ENCODE measurements at regions not wholly inside any gene's neighbourhood (a gene's known extent, or its start where the extent isn't known, plus 50 kb on each side); places are given as distances from the start of the nearest gene placed in this dataset.

DNA sequence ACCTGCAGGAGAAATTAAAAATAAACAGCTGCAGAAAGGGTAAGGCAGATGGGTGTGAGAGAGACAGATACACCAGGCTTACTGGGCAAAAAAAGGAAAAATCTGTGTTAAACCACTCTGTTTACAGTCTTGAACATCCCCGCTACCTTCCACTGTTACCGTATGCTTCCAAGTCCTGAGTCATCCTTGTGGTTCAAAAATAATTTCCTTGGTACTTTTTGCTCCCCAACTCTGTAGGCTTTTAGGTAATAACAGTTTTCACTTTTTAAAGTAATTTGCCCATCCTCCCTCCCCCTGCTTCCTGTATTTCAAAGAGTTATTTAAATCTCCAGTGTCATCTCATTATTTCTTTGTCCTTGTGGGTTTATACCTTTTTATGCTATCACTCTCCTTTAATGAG is 210.1 kb upstream of the FAT4 start:
- H4K91ac ChIP-seq (replicated peaks; ENCODE audit: insufficient read length, low read length) = no peak overlapping the region
- H2AK5ac ChIP-seq (ENCODE audit: low read depth, low read length) = no peak overlapping the region
- peak overlapping the region; percentile 84 for H2AFZ ChIP-seq (ENCODE audit: low read length)
- H4K8ac ChIP-seq (ENCODE audit: extremely low read depth, insufficient read depth, low read length) = no peak overlapping the region
- no peak overlapping the region for H2BK15ac ChIP-seq (ENCODE audit: low read length)
- CTCF ChIA-PET (ENCODE audit: partially characterized antibody) = no interaction called here
- H4K20me1 ChIP-seq (replicated peaks in 1 of 2; ENCODE audit: control insufficient read depth in 1 of 2, insufficient read depth in 2 of 2, low read length in 2 of 2) = no peaks in the 10 kb centered on the region
- no peak overlapping the region for H4K5ac ChIP-seq (ENCODE audit: insufficient read length, low read depth, low read length)
- no peak overlapping the region for H3K18ac ChIP-seq (ENCODE audit: extremely low read depth, low read length)
- H2BK12ac ChIP-seq (ENCODE audit: low read depth, low read length) = no peak overlapping the region
- TF ChIP-seq TEAD4 (IDR thresholded peaks at IDR 0.05; ENCODE audit: low read depth, low read length) = no peak
- TF ChIP-seq BCL11A (IDR thresholded peaks at IDR 0.05; ENCODE audit: low read depth in 2 of 2, low read length in 2 of 2) = no peak
- TF ChIP-seq, protein P1, sequence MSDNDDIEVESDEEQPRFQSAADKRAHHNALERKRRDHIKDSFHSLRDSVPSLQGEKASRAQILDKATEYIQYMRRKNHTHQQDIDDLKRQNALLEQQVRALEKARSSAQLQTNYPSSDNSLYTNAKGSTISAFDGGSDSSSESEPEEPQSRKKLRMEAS (IDR thresholded peaks at IDR 0.05) = no peak
- TF ChIP-seq, protein P2, sequence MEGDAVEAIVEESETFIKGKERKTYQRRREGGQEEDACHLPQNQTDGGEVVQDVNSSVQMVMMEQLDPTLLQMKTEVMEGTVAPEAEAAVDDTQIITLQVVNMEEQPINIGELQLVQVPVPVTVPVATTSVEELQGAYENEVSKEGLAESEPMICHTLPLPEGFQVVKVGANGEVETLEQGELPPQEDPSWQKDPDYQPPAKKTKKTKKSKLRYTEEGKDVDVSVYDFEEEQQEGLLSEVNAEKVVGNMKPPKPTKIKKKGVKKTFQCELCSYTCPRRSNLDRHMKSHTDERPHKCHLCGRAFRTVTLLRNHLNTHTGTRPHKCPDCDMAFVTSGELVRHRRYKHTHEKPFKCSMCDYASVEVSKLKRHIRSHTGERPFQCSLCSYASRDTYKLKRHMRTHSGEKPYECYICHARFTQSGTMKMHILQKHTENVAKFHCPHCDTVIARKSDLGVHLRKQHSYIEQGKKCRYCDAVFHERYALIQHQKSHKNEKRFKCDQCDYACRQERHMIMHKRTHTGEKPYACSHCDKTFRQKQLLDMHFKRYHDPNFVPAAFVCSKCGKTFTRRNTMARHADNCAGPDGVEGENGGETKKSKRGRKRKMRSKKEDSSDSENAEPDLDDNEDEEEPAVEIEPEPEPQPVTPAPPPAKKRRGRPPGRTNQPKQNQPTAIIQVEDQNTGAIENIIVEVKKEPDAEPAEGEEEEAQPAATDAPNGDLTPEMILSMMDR (IDR thresholded peaks at IDR 0.05; ENCODE audit: control extremely low read depth in 1 of 3, insufficient read depth in 1 of 3, low read depth in 1 of 3, low read length in 3 of 3) = no peak
- no peak for TF ChIP-seq RAD21 (IDR thresholded peaks at IDR 0.05 in 1 of 2, conservative IDR thresholded peaks at IDR 0.05 in 1 of 2; ENCODE audit: low read depth in 2 of 2, low read length in 2 of 2)
- no peak for TF ChIP-seq SRF (IDR thresholded peaks at IDR 0.05; ENCODE audit: low read depth, low read length)
- H2BK20ac ChIP-seq (ENCODE audit: low read length) = no peak overlapping the region
- no peak overlapping the region for H3K56ac ChIP-seq (replicated peaks; ENCODE audit: insufficient read length, low read depth, low read length)
- H3K9me3 ChIP-seq (ENCODE audit: insufficient read depth in 2 of 2, low read depth in 1 of 2, low read length in 1 of 2) = no peaks in the 10 kb centered on the region
- no peaks in the 10 kb centered on the region for H3K36me3 ChIP-seq (ENCODE audit: control insufficient read depth in 2 of 4, insufficient read depth in 4 of 4, low read length in 3 of 4)
- POLR2A ChIA-PET (ENCODE audit: partially characterized antibody) = no interaction called here
- H3K79me2 ChIP-seq (ENCODE audit: control insufficient read depth in 1 of 2, insufficient read depth in 2 of 2, low read length in 2 of 2) = no peaks in the 10 kb centered on the region
- H3K4me1 ChIP-seq (replicated peaks in 1 of 4; ENCODE audit: control insufficient read depth in 3 of 4, insufficient read depth in 4 of 4, low read length in 3 of 4) = no peaks in the 10 kb centered on the region
- no peak overlapping the region for H3K4me2 ChIP-seq (ENCODE audit: insufficient read depth in 1 of 2, low read depth in 2 of 2, low read length in 2 of 2)
- H3K23ac ChIP-seq (ENCODE audit: insufficient read length) = no peak overlapping the region
- no peak overlapping the region for H2BK120ac ChIP-seq (replicated peaks; ENCODE audit: low read depth, low read length)
- no peaks in the 10 kb centered on the region for H3K23me2 ChIP-seq (ENCODE audit: low read depth, low read length)
- H3K4me3 ChIP-seq (ENCODE audit: extremely low read depth in 1 of 4, insufficient read depth in 2 of 4, low read depth in 3 of 4, low read length in 4 of 4) = no peak overlapping the region
- FAIRE-seq (no peak), DNase-seq (ENCODE audit: low read depth in 1 of 2, low spot score in 2 of 2) (no peak)
- no peaks in the 10 kb centered on the region for H3K27me3 ChIP-seq (replicated peaks in 1 of 4; ENCODE audit: control insufficient read depth in 3 of 4, extremely low read depth in 1 of 4, insufficient read depth in 3 of 4, low read length in 3 of 4)
- H3K9ac ChIP-seq (replicated peaks in 1 of 4; ENCODE audit: extremely low read depth in 1 of 4, low read depth in 3 of 4, low read length in 3 of 4) = no peak overlapping the region
- WGBS, 2 experiments (ENCODE audit: extremely low coverage in 1 of 2, insufficient coverage in 1 of 2, insufficient read length in 1 of 2, insufficient replicate concordance in 2 of 2, low coverage in 1 of 2, low lambda C conversion rate in 2 of 2, missing lambda C conversion rate in 1 of 2) = 86% methylated on average over 2 of the region's 2 CpGs; no CpG with 5 or more reads in 1 of the 2 experiments
- H3K79me1 ChIP-seq (ENCODE audit: low read depth, low read length) = no peaks in the 10 kb centered on the region
- H3K14ac ChIP-seq (ENCODE audit: insufficient read length) = no peak overlapping the region
- H3K27ac ChIP-seq (ENCODE audit: low read depth, low read length) = no peak overlapping the region
- no peak overlapping the region for H2BK5ac ChIP-seq (ENCODE audit: low read depth, low read length)
- H3K4ac ChIP-seq (replicated peaks; ENCODE audit: insufficient read length, low read depth, low read length) = no peak overlapping the region

Data from H1 (cell line).